ENCODE measurements at regions not wholly inside any gene's neighbourhood (a gene's known extent, or its start where the extent isn't known, plus 50 kb on each side); places are given as distances from the start of the nearest gene placed in this dataset.
A peak's percentile ranks its signal among the peaks of the same experiment; 100 is the strongest.
"Not testable (repeated sequence)": the region's sequence is repeated elsewhere in the genome, so short reads cannot be mapped to it uniquely, and the experiment has no call there.

DNA sequence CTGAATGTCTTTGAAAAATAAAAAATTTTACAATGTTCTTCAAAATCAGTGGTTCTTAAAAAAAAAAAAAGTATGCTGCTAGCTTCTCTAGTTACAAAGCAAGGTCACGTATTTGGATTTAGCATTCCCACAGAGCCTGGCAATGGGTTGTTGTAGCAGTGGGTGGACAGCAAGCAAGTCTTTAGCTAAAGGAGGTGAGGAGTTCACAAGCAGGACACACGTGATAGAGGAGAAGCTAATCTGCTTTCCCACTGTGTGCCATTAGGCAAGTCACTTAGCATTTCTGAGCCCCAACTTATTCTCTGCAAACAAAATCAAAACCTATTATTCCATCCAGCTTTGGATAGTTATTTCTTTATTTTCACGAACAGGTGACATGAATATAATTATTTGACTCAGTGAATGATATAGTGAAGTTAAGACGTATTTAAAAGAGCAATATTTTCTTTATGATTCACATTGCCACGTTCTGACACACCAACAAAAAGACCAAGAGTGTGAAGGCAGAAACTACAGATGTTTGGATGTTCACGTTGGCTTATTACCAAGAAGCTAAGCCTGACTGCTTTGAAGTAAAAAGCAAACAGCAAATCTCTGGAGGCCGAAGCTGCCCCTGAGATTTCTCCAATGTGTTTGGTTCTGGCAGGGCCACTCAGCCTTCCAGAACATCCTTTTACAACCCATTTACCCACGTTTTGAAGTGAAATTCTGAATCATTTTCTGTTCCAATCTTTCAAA lies 612.1 kb upstream of the CDH6 start:
- peak in 1 of 2 experiments; percentile 32 for DNase-seq

DNA sequence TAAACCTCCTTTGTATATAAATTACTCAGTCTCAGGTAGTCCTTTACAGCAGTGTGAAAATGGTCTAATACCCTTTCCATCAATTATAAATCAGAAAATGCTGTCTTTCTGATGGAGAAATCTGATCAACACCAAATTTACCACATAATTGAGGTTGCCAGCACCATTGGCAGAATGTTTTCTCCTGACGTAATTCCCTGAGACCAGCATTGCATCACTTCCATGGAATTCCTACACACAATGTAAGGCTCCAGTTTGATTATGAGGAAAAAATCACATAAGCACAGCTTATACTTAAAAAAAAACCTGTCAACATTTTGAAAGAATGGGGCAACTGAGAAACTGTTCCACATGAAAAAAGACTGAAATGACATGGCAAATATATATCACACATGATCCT lies 618.7 kb upstream of the CDH6 start:
- DNase-seq = no peak

DNA sequence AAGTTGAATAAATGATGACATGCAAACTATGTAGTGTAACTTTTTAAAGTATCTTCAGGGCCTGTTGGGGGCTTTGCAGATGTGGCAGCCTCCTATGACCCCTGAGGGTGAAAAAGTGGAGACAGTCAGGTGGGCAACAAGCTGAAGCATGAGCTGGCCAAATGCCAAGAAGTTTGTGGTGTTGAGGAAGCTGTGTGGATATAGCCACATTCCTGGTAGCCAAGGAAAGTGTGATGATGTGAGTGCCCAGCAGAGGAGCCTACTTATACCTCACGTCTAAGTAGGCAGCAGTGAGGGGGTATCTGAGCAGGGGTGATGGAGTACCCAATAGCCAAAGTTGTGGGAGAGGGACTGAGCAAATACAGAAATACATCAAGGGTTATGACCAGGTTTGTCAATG lies 621.2 kb upstream of the CDH6 start:
- DNase-seq = peak in 1 of 2 experiments; percentile 18

DNA sequence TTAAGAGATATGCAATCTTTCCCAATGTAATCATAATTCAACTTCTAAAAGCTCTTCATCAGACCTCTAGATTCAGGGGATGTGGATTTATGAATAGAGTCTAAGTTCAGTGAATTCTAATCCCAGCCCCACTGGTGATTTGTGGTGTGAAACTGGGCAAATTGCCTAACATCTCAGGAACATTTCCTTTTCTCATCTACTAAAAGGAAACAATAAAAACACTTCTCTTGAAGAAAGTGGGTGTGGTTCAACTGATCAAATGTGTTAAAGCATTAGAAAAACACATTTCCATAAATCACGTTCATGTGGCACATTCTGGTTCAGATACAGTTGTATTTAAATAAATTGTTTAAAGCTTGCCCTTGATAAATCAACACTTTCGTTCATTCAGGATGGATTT lies 631.7 kb upstream of the CDH6 start:
- no peak for DNase-seq

DNA sequence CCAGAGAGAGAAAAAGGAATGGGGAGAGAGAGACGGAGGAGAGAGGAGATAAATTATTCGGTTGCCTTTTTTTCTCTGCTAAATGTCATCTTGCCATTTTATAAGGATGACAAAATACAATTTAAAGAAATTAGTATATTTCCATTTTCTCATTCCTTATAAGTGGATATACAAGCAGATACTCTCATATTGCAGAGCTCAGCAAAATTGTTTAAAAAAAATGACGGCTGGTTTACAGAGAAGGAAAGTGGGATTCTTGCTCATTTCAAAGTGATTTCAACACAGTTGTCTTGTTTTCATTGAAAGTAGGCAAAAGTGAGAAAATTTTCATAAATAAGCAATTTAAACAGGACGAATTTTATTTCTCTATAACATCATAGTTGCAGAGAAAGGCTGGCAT lies 641.9 kb upstream of the CDH6 start:
- no peak for DNase-seq

DNA sequence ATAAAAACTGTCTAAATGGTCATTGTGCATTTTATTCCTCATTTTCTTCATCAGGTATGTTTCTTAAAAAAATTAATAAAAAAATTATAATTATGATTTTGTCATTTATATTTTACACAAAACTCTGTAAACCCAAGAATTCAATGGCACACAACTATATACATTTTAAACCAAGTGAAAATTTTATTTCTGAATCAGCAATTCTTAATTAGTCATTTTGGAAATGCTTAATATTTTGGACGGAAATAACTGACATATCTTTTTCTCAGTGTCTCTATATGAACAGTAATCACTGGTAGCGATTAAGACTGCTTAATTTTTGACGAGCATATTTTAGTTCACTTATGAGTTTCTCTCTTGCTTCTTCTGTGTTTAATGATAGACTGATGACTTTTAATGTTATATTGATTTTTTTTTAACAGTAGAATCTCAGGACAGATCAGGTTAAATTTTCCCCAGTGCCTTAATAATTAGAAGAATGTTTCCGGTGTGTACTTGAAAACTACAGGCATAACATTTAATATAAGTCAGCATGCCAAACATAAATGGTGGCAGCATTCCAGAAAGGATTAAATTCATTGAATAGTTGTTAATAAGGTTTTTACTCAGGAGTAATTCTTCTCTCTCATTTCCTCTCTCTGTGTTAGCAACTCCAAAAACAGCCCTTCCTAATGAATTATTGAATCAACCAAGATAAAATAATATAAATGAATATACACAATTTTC lies 644.7 kb upstream of the CDH6 start:
- DNase-seq = no peak

DNA sequence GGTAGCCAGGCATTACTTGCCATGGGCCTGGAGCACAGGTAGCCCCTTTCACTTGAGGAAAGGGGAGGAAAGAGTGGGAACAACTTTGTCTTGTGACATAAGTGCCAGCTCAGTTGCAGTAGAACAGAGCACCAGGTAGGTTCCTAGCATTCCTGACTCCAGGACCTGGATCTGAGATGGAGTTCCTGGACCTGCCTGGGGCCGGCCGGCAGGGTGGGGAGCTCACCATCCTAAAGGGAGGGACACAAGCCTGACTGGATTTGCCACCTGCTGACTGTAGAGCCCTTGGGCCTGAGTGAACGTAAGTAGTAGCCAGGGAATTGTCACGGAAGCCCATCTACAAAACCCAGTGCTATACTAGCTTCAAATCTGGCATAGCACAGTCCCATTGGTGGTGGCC lies 653.3 kb upstream of the CDH6 start:
- no peak for DNase-seq

DNA sequence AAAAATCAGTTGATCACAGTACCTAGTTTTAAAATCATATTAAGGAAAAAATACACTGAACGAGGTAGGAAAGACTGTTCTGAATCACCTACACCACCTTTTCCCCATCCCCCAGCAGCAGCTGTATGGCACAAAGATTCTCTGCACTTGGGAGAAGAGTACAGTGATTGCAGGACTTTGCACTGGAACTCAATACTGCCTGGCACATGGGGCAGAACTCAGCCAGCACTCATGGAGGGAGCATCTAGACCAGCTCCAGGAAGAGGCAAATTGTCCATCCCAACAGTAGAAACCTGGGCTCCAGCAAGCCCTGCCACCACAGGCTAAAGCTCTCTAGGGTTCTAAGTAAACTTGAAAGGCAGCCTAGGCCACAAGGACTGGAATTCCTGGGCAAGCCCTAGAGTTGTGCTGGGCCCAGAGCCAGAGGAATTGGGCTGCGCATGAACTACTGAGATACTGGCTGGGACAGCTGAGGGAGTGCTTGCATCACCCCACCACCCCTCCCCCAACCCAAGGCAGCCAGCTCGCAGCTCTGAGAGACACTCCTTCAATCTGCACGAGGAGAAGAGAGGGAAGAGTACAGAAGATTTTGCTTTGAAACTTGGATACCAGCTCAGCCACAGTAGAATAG lies 654.4 kb upstream of the CDH6 start:
- DNase-seq = no peak

DNA sequence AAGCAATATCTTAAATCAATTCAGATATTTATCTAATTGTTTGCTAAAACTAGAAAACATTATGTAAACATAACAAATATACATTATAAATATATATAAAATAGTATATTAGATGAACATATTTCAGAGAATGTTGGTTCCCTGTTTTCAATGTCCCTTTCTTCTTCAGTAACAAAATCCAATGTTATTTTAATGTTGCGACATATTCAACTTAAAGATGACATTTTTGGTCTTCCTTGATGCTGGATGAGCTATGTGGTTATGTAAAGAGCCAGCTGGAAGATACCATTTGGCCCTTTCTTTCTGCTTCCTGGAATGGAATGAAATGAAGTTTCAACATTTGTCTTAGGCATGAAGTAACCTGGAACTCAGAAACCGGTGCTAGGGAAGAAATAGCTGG lies 668.1 kb upstream of the CDH6 start:
- DNase-seq = no peak

DNA sequence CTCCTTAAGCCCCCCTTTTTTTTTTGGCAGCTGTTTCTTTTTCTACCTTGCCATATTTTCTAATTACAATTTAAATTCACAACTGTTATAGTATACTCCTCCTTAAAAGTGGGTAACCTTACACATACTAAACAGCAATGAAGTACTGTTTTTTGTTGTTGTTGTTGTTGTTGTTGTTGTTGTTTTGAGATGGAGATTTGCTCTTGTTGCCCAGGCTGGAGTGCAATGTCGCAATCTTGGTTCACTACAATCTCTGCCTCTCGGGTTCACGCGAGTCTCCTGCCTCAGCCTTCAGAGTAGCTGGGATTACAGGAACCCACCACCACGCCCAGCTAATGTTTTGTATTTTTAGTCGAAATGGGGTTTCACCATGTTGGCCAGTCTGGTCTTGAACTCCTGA lies 669.1 kb upstream of the CDH6 start:
- DNase-seq = no peak

DNA sequence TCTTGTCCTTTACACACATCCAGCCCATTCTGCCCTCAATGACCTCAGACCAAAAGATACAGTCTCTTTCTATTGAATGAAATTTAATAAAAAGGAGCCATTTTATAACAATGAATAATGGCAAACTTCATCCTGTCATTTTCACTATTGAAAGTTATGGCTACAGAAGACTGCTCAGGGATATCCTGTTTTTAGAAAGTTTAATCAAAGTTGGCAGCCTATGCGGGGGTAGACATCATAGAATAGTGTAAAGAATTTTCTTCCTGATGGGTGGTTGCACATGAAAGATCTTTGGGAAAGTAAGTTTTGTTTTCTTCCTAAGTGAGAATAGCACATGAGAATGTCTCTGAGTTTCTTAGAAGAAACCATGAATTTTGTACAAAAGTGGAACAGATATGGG lies 670.4 kb upstream of the CDH6 start:
- no peak for DNase-seq

DNA sequence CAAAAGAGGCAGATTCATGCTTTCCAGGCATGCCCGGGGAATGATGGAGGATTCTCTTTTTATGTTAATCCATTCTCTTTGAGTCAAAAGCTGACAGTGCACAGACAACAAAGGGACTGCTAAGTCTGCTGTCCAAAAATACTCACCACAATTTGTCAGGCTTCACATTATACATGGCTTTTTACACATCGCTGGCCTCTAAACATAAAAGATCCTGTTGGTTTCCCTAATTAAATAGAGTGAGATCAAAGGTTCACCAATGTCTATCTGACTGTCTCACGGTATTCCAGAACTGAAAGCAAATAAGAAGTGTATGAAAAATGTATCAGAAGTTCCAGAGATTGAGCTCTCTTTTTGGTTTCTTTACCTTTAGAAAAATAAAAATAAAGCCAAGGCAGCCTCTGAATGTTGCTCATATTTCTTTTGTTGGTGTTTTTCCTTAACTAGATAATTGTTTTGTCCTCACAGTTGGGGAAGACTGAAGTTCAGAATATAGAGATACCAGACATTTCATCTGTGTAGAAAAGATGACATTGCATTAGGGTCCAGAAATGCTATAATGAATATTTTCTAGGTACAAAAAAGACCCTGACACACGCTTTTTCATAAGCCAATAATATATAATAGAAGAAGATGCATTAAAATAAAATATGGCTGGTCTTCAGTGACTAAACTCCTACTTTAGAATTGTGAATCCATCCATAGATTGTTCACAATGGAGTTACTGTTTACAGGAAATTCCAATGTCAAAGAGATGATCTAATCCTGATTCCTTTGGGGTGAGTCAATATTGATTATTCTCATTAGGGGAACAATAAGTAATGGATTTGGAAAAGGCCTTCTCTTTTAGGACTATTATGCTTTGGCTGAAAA lies 688.2 kb upstream of the CDH6 start:
- DNase-seq = no peak

DNA sequence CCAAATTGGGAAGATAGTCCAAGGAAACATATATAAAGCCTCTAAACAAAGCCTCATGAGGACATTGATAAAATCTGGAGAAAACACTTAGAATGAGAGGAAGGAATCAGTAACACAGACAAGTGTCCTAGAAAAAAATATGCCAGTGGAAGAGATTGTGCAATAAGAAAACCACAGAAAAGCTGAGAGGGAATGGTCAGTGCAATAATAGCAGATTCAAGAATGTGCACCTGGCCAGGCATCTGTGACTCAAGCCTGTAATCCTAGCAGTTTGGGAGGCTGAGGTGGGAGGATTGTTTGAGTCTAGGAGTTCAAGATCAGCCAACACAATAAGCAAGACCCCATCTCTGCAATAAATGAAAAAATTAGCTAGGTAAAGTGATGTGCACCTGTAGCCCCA lies 691.2 kb upstream of the CDH6 start:
- no peak for DNase-seq

DNA sequence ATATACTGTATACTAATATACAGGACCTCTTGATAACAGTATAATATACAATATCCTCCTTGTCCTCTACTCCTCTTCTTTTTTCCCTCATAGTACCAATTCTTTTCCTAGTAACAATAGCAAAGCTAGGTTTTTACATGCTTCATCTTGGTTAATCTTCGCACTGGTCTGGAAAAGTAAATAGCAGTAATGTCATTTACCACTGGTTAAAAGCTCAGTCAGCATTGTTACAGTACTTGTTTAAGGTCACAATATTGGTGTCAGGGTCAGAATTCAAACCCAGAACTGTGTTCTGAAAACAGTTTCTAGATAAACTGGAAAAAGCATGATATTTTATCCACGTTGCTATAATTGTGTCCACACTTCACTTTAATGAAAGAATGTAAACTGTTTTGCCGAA lies 692.4 kb upstream of the CDH6 start:
- DNase-seq = no peak

DNA sequence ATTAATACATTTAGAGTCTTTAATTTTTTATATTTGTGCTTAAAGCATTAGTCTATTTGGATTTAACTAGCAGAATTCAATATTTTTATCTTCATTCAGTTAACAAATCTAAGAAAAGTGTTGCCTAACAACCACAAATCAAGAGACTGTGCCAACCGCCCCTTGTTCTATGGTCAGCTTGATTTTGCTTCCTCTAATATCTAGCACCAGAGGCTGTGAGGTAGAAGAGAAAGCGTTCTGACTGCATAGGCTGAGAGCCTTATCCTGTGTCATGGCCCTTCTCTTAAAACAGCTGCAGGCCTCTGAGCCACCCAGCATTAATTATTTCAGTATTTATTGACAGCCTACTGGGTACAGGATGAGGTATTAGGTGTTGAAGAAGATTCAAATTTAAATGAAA lies 693.0 kb upstream of the CDH6 start:
- no peak for DNase-seq

DNA sequence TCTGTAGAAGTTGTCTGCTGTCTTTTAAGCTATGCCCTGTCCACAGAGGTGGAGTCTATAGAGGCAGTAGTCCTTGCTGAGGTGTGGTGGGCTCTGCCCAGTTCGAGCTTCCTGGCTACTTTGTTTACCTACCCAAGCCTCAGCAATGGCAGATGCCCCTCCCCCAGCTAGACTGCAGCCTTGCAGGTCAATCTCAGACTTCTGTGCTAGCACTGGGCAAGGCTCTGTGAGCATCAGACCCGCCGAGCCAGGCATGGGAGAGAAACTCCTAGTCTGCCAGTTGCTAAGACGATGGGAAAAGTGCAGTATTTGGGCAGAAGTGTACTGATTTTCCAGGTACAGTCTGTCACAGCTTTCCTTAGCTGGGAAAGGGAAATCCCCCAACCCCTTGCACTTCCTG lies 694.1 kb upstream of the CDH6 start:
- no peak for DNase-seq

DNA sequence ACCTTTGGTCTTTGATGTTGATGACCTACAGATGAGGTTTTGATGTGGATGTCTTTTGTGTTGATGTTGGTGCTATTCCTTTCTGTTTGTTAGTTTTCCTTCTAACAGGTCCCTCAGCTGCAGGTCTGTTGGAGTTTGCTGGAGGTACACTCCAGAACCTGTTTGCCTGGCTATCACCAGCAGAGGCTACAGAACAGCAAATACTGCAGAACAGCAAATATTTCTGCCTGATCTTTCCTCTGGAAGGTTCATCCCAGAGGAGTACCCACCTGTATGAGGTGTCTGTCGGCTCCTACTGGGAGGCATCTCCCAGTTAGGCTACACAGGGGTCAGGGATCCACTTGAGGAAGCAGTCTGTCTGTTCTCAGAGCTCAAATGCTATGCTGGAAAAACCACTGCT lies 694.5 kb upstream of the CDH6 start:
- DNase-seq = no peak

DNA sequence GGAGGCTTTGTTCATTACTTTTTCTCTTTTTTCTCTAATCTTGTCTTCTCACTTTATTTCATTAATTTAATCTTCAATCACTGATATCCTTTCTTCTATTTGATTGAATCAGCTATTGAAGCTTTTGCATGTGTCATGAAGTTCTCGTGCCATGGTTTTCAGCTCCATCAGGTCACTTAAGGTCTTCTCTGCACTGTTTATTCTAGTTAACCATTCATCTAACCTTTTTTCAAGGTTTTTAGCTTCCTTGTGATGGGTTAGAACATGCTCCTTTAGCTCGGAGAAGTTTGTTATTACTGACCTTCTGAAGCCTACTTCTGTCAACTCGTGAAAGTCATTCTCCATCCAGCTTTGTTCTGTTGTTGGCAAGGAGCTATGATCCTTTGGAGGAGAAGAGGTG lies 695.0 kb upstream of the CDH6 start:
- not testable (repeated sequence) for DNase-seq

DNA sequence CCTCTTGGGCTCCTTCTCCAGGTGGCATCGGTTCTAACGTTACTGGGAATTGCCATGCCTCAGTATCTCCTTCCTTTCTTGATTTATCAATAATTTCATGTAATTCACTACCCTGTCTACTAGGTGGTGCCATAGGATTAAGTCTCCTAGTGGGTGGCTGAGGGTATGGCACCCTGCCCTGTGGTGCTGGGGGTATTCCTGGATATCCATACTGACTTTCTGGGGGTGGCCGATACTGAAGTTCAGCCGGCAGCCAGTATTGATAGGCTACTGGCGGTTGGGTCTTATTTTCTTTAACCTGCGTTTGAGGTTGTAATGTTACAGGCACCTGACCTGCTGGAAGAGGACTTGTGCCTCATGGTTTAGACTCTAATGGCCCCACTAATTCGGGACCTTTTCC lies 699.4 kb upstream of the CDH6 start:
- DNase-seq = not testable (repeated sequence)

DNA sequence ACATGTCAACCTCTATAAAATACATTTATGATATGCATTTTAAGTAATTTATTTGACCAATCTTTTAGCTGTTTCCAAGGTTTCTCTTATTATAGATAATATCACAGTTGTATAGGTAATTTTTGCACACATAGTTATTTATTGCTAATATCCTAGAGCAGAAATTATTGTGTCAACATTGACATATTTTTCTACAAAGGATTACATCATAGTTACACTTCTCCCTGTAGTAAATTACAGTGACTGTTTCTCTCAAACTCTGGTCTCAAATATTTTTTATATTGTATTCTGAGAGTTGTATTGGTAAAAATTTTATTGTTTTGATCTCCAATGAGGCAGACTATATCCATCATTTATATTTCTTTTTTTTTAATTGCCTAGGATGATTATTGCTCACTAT lies 714.4 kb upstream of the CDH6 start:
- no peak for DNase-seq

DNA sequence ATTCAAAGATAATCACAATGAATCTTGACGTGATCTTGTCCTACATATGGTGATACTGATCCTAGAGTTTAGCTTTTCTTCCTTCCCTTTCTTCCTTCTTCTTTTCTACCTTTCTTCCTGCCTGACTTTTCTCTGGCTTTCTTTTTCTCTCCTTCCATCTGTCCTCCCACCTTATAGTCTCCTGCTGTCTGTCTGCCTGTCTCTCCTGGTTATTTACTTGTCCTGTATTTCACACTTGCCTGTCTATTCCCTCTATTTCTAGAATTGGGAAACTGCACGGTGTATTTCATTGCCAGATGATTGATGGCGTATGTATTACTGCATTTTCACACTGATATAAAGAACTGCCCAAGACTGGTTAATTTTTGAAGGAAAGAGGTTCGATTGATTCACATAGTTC lies 718.1 kb upstream of the CDH6 start:
- no peak for DNase-seq

DNA sequence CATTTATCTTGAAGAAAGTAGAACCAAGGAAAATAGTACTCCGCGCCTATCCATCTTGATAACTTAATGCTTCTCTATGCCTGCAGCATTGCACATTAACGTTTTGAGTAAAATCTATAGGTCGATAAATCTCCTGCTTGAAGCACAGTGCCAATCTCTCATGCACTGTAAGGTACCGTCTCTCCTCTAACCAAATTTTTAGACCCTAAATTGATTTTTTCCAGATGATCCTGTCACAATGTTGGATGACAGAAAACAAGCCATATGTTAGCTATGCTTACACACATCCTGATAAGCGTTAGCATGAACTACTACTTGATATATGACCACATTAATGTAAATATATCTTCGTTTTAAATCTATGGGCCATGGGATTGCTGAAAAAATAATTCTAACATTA lies 723.8 kb upstream of the CDH6 start:
- no peak for DNase-seq

DNA sequence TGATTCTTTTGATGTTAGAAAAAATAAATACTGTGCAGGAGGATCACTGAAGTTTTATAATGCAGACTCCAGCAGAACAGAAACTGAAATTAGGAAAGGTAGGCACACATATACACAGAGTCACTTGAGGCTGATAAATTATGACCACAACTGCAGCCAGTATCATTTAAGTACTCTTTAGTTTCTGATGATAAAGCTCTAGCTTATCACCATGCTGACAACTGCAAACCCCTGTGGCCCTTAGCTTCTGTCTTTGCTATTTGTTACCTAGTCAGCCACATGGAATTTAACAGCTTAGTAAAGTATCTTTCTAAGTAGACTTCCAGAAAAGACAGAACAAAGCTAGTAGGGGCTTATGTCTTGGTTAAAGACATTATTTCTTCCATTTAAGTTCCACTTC lies 734.8 kb upstream of the CDH6 start:
- DNase-seq = no peak
